Osteoblast (primary cell): ENCODE measurements at regions not wholly inside any gene's neighbourhood (a gene's known extent, or its start where the extent isn't known, plus 50 kb on each side); places are given as distances from the start of the nearest gene placed in this dataset.

ENCODE experiments used
- DNase-seq: peaks from one replicate; pipeline ENCODE4 v3.0.0; 2011; ENCODE audit warnings: low spot score, mixed read lengths; ENCODE audit not compliant: insufficient read length; ENCODE audit errors: missing footprints
- H2AFZ ChIP-seq: 2 replicates; pipeline ENCODE4 v1.6.0; 2011; ENCODE audit warnings: mild to moderate bottlenecking, low read length
- H3K27ac ChIP-seq: 2 replicates; pipeline ENCODE4 v1.5.1; 2011; ENCODE audit warnings: mild to moderate bottlenecking, low read depth, low read length, moderate library complexity
- H3K27me3 ChIP-seq: 2 replicates; pipeline ENCODE4 v1.6.0; 2012; ENCODE audit warnings: mild to moderate bottlenecking, control low read depth, inconsistent platforms, low read length, moderate library complexity; ENCODE audit not compliant: insufficient read depth
- H3K36me3 ChIP-seq: 2 replicates; pipeline ENCODE4 v1.5.1; 2011; ENCODE audit warnings: mild to moderate bottlenecking, low read length, control low read depth, moderate library complexity; ENCODE audit not compliant: insufficient read depth
- H3K4me1 ChIP-seq: 2 replicates; pipeline ENCODE4 v1.5.1; 2011; ENCODE audit warnings: mild to moderate bottlenecking, low read length, control low read depth, moderate library complexity; ENCODE audit not compliant: insufficient read depth
- H3K4me2 ChIP-seq: 2 replicates; pipeline ENCODE4 v1.6.0; 2011; ENCODE audit warnings: mild to moderate bottlenecking, low read length; ENCODE audit not compliant: insufficient read depth
- H3K4me3 ChIP-seq: fragments of 200-600 bp; sonication (generic); 3 replicates; pipeline ENCODE4 v1.5.1; 2012; ENCODE audit warnings: mild to moderate bottlenecking, low read length, inconsistent platforms; ENCODE audit not compliant: insufficient read depth
- H3K79me2 ChIP-seq: 2 replicates; pipeline ENCODE4 v1.6.0; 2012; ENCODE audit warnings: mild to moderate bottlenecking, low read length, control low read depth, inconsistent platforms; ENCODE audit not compliant: insufficient read depth
- H3K9me3 ChIP-seq: 2 replicates; pipeline ENCODE4 v1.5.1; 2011; ENCODE audit warnings: low read depth, low read length, control low read depth
- H4K20me1 ChIP-seq: 2 replicates; pipeline ENCODE4 v1.6.0; 2012; ENCODE audit warnings: mild to moderate bottlenecking, low read length, control low read depth; ENCODE audit not compliant: insufficient read depth
- CTCF ChIP-seq: IDR thresholded peaks from 2 replicates; pipeline ENCODE4 v1.5.1; 2011; ENCODE audit warnings: mild to moderate bottlenecking, low read depth, low read length, moderate library complexity; ENCODE audit errors: extremely low read depth

- Histone ChIP-seq H4K20me1 (no peaks in the 10 kb centered on the region), H3K79me2 (no peaks in the 10 kb centered on the region), H3K4me2 (no peak overlapping the region), H3K27ac (no peak overlapping the region), H3K36me3 (no peaks in the 10 kb centered on the region), H3K27me3 (no peaks in the 10 kb centered on the region), H3K4me1 (no peaks in the 10 kb centered on the region), H3K9me3 (no peaks in the 10 kb centered on the region), H2AFZ (no peak overlapping the region), H3K4me3 (no peak overlapping the region)
- DNase-seq: no peak
- TF ChIP-seq CTCF: no peak
Observed at GRCh38 chr6:153735761-153736160, 303.3 kb upstream of the OPRM1 start.

GRCh38 chr6:153729189-153729588 lies 309.9 kb upstream of the OPRM1 start:
- no peaks in the 10 kb centered on the region for H3K36me3 ChIP-seq
- H3K4me3 ChIP-seq: no peak overlapping the region
- peak; percentile 27 for DNase-seq
- H4K20me1 ChIP-seq: no peaks in the 10 kb centered on the region
- H3K9me3 ChIP-seq: no peaks in the 10 kb centered on the region
- TF ChIP-seq CTCF: no peak
- no peak overlapping the region for H3K4me2 ChIP-seq
- H3K27ac ChIP-seq: no peak overlapping the region
- no peak overlapping the region for H2AFZ ChIP-seq
- H3K79me2 ChIP-seq: no peaks in the 10 kb centered on the region
- no peaks in the 10 kb centered on the region for H3K27me3 ChIP-seq
- no peaks in the 10 kb centered on the region for H3K4me1 ChIP-seq

GRCh38 chr6:153727885-153728284 lies 311.2 kb upstream of the OPRM1 start:
- Histone ChIP-seq H4K20me1 (no peaks in the 10 kb centered on the region), H3K4me2 (no peak overlapping the region), H3K27ac (no peak overlapping the region), H3K27me3 (no peaks in the 10 kb centered on the region), H3K9me3 (no peaks in the 10 kb centered on the region), H3K79me2 (no peaks in the 10 kb centered on the region), H3K4me1 (no peaks in the 10 kb centered on the region), H2AFZ (no peak overlapping the region), H3K36me3 (no peaks in the 10 kb centered on the region), H3K4me3 (no peak overlapping the region)
- no peak for TF ChIP-seq CTCF
- no peak for DNase-seq

- H3K36me3 ChIP-seq: no peaks in the 10 kb centered on the region
- H3K4me2 ChIP-seq: no peak overlapping the region
- no peaks in the 10 kb centered on the region for H3K9me3 ChIP-seq
- no peaks in the 10 kb centered on the region for H3K27me3 ChIP-seq
- H3K4me3 ChIP-seq: no peak overlapping the region
- H2AFZ ChIP-seq: no peak overlapping the region
- no peaks in the 10 kb centered on the region for H3K4me1 ChIP-seq
- no peak for TF ChIP-seq CTCF
- no peaks in the 10 kb centered on the region for H3K79me2 ChIP-seq
- no peak overlapping the region for H3K27ac ChIP-seq
- DNase-seq: no peak
- H4K20me1 ChIP-seq: no peaks in the 10 kb centered on the region
Observed at GRCh38 chr6:153725456-153725855, 313.6 kb upstream of the OPRM1 start.
